Fibroblast of skin of abdomen (primary cell): ENCODE measurements at regions not wholly inside any gene's neighbourhood (a gene's known extent, or its start where the extent isn't known, plus 50 kb on each side); places are given as distances from the start of the nearest gene placed in this dataset.

Experiments
- DNase-seq: peaks from one replicate; pipeline ENCODE4 v3.0.0-alpha.2; 2013

GRCh38 chr1:172955161-172955815, 95.5 kb downstream of the TNFSF18 start:
- DNase-seq, result peak; percentile 98

GRCh38 chr1:172956871-172957270, 93.9 kb downstream of the TNFSF18 start:
- no peak for DNase-seq

- no peak for DNase-seq
These were observed 93.2 kb downstream of the TNFSF18 start for GRCh38 chr1:172957491-172957890.

- DNase-seq, result no peak
These were observed 91.2 kb downstream of the TNFSF18 start for GRCh38 chr1:172959571-172959970.

- peak; percentile 64 for DNase-seq
These were observed 90.7 kb downstream of the TNFSF18 start for GRCh38 chr1:172960019-172960418.

- DNase-seq, result no peak
These were observed 90.1 kb downstream of the TNFSF18 start for GRCh38 chr1:172960454-172961208.

GRCh38 chr1:172964864-172965263, 85.9 kb downstream of the TNFSF18 start:
- no peak for DNase-seq

- DNase-seq, result no peak
These were observed 83.7 kb downstream of the TNFSF18 start for GRCh38 chr1:172966844-172967540.

- peak; percentile 47 for DNase-seq
These were observed 82.8 kb downstream of the TNFSF18 start for GRCh38 chr1:172967936-172968335.

- DNase-seq, result peak; percentile 89
These were observed 81.1 kb downstream of the TNFSF18 start for GRCh38 chr1:172969611-172970010.

GRCh38 chr1:172970186-172970585, 80.6 kb downstream of the TNFSF18 start:
- no peak for DNase-seq

- DNase-seq, result no peak
These were observed 79.5 kb downstream of the TNFSF18 start for GRCh38 chr1:172971241-172971640.

- no peak for DNase-seq
These were observed 78.5 kb downstream of the TNFSF18 start for GRCh38 chr1:172972258-172972657.

- DNase-seq, result no peak
These were observed 77.3 kb downstream of the TNFSF18 start for GRCh38 chr1:172973424-172973823.

GRCh38 chr1:172976222-172977041, 74.3 kb downstream of the TNFSF18 start:
- DNase-seq, result peak; percentile 56

- DNase-seq, result no peak
These were observed 73.3 kb downstream of the TNFSF18 start for GRCh38 chr1:172977296-172978017.

GRCh38 chr1:172978595-172978994, 72.1 kb downstream of the TNFSF18 start:
- no peak for DNase-seq

- no peak for DNase-seq
These were observed 70.9 kb downstream of the TNFSF18 start for GRCh38 chr1:172979828-172980227.

- no peak for DNase-seq
These were observed 70.3 kb downstream of the TNFSF18 start for GRCh38 chr1:172980456-172980855.

GRCh38 chr1:172980971-172981370, 69.8 kb downstream of the TNFSF18 start:
- no peak for DNase-seq
